Left renal pelvis (tissue), 4 donors: ENCODE measurements at regions not wholly inside any gene's neighbourhood (a gene's known extent, or its start where the extent isn't known, plus 50 kb on each side); places are given as distances from the start of the nearest gene placed in this dataset.
A peak's percentile ranks its signal among the peaks of the same experiment; 100 is the strongest.
"Not testable (repeated sequence)": the region's sequence is repeated elsewhere in the genome, so short reads cannot be mapped to it uniquely, and the experiment has no call there.

ENCODE experiments used
- DNase-seq, 4 donors: peaks; one replicate each; pipeline ENCODE4 v3.0.0-alpha.2; 2013; ENCODE audit warnings: low read depth in 4 of 4, low spot score in 3 of 4

DNA sequence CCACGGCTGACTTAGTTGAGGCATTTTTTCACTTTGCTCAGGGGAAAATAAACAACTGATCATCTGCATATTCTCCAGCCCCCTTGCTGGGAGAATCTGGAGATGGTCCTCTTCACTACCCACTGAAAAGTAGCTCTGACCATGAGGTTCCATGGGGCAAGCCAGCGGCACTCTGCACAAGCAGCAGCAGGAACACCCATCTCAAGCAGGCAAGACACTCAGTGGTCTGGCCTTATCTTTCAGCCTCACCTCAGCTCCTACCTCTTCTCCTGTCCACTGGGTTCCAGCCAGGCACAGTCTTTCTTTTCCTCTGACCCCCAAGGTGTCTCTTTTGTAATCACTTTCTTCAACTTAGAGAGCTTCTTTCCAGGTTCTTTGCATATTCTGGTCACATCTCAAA lies 280.8 kb upstream of the GRIA1 start:
- DNase-seq, result no peak

DNA sequence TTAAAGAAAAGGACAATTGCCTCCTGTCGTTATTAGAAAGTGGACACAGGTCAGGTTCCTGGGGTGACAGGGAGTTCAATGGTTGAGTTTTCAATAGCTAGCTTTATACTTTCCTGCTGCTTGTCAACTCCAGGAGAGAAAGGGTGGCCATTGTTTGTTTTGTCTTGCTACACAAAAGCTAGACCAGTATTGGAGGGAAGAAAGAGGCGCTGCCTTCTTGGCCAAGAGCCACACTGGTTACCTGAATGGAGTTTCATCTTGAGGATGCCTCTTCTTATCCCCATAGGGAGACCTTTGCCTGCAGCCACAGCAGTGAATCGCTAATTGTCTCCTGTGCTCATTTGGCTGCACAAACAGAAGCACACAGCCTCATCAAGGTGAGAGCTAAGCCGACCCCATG lies 279.4 kb upstream of the GRIA1 start:
- DNase-seq, result no peak

DNA sequence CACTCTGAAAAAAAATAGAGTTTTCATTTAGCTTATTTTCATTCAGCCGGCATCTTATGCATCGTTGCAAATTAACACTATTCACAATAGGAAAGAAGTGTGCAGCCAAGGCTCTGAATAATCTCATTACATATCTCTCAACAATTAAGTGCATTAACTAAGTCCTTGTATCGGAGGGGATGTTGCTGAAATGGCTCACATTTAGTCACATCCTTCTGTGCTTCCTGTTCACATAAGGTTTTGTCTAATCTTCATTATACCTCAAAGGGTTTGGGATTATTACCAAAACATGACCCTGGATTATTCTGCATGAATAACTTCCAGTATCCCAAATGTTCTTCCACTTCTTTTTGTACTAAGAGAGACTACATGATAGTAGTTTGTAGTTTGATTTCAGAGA lies 278.0 kb upstream of the GRIA1 start:
- no peak for DNase-seq

- DNase-seq, result no peak
Observed at GRCh38 chr5:153222936-153223335, 267.5 kb upstream of the GRIA1 start.

- no peak for DNase-seq
Observed at GRCh38 chr5:153223376-153223775, 267.1 kb upstream of the GRIA1 start.

DNA sequence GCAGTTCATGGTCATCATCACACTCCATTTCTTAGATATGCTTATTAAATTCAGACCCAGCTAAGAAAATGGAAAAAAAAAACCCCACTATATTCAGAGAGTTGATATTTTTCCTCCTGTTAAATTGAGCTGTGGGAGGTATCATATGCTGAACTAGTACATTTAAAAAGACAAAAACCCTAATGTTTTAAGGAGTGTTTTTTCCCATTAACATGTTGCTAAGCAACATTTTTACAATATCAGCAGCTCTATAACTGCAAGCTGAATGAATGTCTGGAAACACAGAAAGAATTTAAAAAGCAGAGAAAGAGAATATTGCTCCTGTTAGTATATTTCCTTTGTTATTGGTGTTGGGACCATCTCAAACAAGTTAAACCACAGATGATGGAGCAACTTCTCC lies 265.8 kb upstream of the GRIA1 start:
- no peak for DNase-seq

- no peak for DNase-seq
Observed at GRCh38 chr5:153233933-153234332, 256.5 kb upstream of the GRIA1 start.

- no peak for DNase-seq
Observed at GRCh38 chr5:153236319-153236718, 254.2 kb upstream of the GRIA1 start.

GRCh38 chr5:153237671-153238332 lies 252.7 kb upstream of the GRIA1 start:
- DNase-seq, result no peak

DNA sequence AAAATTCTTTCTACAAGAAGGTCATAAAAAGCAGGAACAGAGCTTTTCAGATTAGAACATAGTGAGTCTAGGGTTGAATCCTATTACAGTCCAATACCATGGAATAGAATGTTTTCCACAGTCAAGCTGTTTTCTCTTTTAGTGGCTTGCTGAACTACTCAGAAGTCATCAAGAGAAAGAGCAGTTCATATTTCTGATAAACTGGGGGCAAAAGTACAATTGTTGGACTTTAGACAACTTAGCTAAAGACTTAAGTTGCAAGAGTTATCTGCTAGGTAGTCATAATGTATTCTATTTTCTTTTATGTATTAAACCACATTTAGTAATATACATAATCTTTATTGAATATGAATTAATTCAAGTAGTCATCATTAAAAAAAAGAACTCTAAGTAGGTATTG lies 233.1 kb upstream of the GRIA1 start:
- DNase-seq, result no peak

DNA sequence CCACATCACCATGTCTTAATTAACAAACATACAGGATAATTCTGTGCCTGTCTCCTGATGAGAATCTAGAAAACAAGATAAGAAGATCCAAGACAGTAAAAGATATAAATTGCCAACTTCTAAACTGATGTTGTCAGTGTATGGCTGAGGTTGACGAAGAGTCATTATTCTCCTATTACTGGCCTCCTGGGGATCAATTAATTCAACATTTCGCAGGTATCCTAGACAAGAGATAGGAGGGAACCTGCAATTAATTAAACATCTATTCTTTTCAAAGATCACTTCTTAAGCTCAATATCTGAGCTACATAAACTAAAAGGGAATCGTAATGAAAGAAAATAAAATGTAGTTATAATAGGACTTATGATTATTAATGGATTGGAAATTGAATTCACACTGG lies 232.0 kb upstream of the GRIA1 start:
- DNase-seq, result no peak

- no peak for DNase-seq
Observed at GRCh38 chr5:153267506-153267905, 223.0 kb upstream of the GRIA1 start.

DNA sequence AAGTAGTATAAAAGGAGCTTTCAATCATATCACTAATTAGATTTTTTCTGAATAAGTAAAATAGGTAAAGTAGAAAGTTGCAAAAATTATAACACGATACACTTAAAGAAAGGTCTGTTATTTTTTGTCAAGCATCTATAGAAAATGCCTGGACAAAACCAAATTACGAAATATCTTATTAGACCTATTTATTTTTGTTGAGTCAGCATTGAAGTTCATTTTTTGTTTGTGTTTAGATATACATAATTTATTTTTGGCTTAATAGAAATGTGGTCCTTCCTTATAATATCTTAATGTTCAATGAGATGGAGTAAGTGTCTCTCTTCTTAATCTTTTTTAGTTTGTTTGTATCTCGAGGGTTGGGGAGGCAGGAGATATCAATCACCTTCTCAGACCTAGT lies 214.8 kb upstream of the GRIA1 start:
- no peak for DNase-seq

GRCh38 chr5:153276151-153276550 lies 214.3 kb upstream of the GRIA1 start:
- DNase-seq, result peak; percentile 0 to 50 (median 24)

DNA sequence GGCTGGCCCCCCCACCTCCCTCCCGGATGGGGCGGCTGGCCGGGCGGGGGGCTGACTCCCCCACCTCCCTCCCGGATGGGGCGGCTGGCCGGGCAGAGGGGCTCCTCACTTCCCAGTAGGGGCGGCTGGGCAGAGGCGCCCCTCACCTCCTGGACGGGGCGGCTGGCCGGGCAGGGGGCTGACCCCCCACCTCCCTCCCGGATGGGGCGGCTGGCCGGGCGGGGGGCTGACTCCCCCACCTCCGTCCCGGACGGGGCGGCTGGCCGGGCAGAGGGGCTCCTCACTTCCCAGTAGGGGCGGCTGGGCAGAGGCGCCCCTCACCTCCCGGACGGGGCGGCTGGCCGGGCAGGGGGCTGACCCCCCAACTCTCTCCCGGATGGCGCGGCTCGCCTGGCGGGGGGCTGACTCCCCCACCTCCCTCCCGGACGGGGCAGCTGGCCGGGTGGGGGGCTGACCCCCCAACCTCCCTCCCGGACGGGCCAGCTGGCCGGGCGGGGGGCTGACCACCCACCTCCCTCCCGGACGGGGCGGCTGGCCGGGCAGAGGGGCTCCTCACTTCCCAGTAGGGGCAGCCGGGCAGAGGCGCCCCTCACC lies 194.1 kb upstream of the GRIA1 start:
- DNase-seq, result not testable (repeated sequence)

DNA sequence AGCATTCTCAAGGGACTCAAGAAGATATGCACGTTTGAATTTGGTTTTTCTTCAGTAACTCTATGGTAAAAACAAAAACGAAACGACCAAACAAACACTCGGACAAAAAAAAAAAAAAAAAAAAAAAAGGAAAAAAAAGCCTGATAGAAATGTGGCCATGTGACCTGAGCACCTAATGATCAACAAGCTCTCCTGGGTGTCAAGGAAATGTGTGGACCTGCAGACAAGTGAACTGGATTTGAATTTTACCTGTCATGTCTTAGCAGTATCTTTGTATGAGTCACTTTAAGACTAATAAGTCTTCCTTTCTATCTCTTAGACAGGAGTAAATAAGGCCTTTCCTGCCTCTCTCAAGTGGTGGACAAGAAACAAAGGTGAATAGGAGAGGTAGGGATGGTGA lies 190.6 kb upstream of the GRIA1 start:
- DNase-seq, result no peak

- DNase-seq, result no peak
Observed at GRCh38 chr5:153308282-153308681, 182.2 kb upstream of the GRIA1 start.

GRCh38 chr5:153318556-153318955 lies 171.9 kb upstream of the GRIA1 start:
- no peak for DNase-seq

- DNase-seq, result no peak
Observed at GRCh38 chr5:153321478-153321877, 169.0 kb upstream of the GRIA1 start.

DNA sequence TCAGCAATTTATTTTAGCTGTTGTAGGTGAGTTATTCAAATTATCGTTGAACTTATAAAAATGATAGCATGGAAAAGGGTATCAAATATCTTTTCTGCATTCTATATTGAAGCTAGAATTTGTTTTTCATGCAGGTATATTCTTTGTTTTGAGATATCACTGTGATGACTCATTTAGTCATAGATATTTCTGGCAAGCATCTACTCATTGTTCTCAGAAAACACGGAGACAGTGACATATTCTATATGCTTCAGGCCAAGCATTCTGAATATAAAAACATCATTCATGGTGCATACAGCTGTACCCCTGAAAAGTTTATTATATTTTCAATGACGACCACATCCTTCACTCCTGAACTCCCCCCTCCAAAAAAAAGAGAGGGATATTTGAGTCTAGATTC lies 150.3 kb upstream of the GRIA1 start:
- DNase-seq, result no peak

DNA sequence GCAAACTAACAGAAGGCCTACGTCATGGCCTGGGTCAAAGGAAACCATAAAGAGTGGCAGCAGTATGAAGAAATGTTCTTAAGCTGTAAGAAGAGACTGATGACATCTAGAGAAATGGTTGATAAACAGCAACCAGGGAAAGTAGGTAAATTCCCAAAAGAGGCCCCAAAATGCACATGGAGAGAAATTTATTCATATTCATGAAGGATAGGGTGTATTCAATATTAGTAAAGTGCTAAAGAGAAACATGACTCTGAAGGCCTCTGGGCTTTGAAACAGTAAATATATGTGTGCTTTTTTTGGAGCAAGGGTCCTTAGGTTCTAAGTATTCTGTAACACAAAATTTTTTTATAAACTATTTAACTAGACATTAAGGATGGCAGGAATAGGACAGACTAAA lies 149.7 kb upstream of the GRIA1 start:
- no peak for DNase-seq

GRCh38 chr5:153342487-153342886 lies 148.0 kb upstream of the GRIA1 start:
- no peak for DNase-seq

- no peak for DNase-seq
Observed at GRCh38 chr5:153347611-153348010, 142.9 kb upstream of the GRIA1 start.
